DND-41 (cell line): ENCODE measurements at regions not wholly inside any gene's neighbourhood (a gene's known extent, or its start where the extent isn't known, plus 50 kb on each side); places are given as distances from the start of the nearest gene placed in this dataset.

Experiments used
- ATAC-seq: fragments of 200-7000 bp; cut with Tn5 transposase; 3 replicates; pipeline ENCODE4 v1.9.1; 2021; ENCODE audit warnings: low read depth; ENCODE audit not compliant: insufficient read depth
- DNase-seq: peaks from one replicate; pipeline ENCODE4 v3.0.0-alpha.2; 2020
- H2AFZ ChIP-seq: 2 replicates; pipeline ENCODE4 v1.6.0; 2012; ENCODE audit warnings: low read depth, low read length
- H3K27ac ChIP-seq: 2 replicates; pipeline ENCODE4 v1.5.1; 2012; ENCODE audit warnings: low read length, inconsistent platforms
- H3K27me3 ChIP-seq: fragments of 200-600 bp; sonication (generic); 2 replicates; pipeline ENCODE4 v1.6.0; 2012; ENCODE audit warnings: low read length, mild to moderate bottlenecking, inconsistent platforms; ENCODE audit not compliant: insufficient read depth, poor library complexity
- H3K36me3 ChIP-seq: 2 replicates; pipeline ENCODE4 v1.5.1; 2012; ENCODE audit warnings: low read length, inconsistent platforms; ENCODE audit not compliant: insufficient read depth
- H3K4me1 ChIP-seq: 2 replicates; pipeline ENCODE4 v1.5.1; 2012; ENCODE audit warnings: mild to moderate bottlenecking, low read length; ENCODE audit not compliant: insufficient read depth
- H3K4me2 ChIP-seq: 2 replicates; pipeline ENCODE4 v1.6.0; 2012; ENCODE audit warnings: mild to moderate bottlenecking, moderate library complexity, low read length, inconsistent platforms; ENCODE audit not compliant: insufficient read depth
- H3K4me3 ChIP-seq, 2 experiments: fragments of 200-600 bp in 1 of 2; shearing (Covaris generic) in 1 of 2; 2 replicates each; pipeline ENCODE4 v1.5.1; 2012 to 2016; ENCODE audit warnings: inconsistent platforms in 2 of 2, low read length in 2 of 2, mild to moderate bottlenecking in 2 of 2, low read depth in 1 of 2, moderate library complexity in 1 of 2
- H3K79me2 ChIP-seq: 2 replicates; pipeline ENCODE4 v1.6.0; 2012; ENCODE audit warnings: low read length, inconsistent platforms; ENCODE audit not compliant: insufficient read depth
- H3K9ac ChIP-seq: 2 replicates; pipeline ENCODE4 v1.6.0; 2012; ENCODE audit warnings: low read depth, mild to moderate bottlenecking, inconsistent platforms, low read length, moderate library complexity
- H3K9me3 ChIP-seq: 2 replicates; pipeline ENCODE4 v1.5.1; 2012; ENCODE audit warnings: low read length, moderate library complexity, mild to moderate bottlenecking, inconsistent platforms; ENCODE audit not compliant: insufficient read depth, severe bottlenecking
- H4K20me1 ChIP-seq: 2 replicates; pipeline ENCODE4 v1.6.0; 2012; ENCODE audit warnings: low read length; ENCODE audit not compliant: insufficient read depth
- CTCF ChIP-seq: IDR thresholded peaks from 2 replicates; pipeline ENCODE4 v1.5.1; 2012; ENCODE audit warnings: borderline replicate concordance, low read length, moderate library complexity, mild to moderate bottlenecking; ENCODE audit not compliant: poor library complexity, severe bottlenecking; ENCODE audit errors: extremely low read depth
- EZH2 ChIP-seq: IDR thresholded peaks from 3 replicates; pipeline ENCODE4 v1.6.1; 2012; ENCODE audit warnings: borderline replicate concordance, low read depth, mild to moderate bottlenecking, moderate library complexity, low read length, inconsistent platforms; ENCODE audit not compliant: severe bottlenecking

- no peaks in the 10 kb centered on the region for H3K9me3 ChIP-seq
- DNase-seq (no peak), ATAC-seq (no peak)
- H3K4me1 ChIP-seq = peaks cover 6% of the 10 kb centered on the region
- H2AFZ ChIP-seq = no peak overlapping the region
- no peak overlapping the region for H3K4me3 ChIP-seq
- no peak overlapping the region for H3K4me2 ChIP-seq
- no peaks in the 10 kb centered on the region for H3K27me3 ChIP-seq
- no peaks in the 10 kb centered on the region for H3K79me2 ChIP-seq
- no peak overlapping the region for H3K9ac ChIP-seq
- H4K20me1 ChIP-seq = no peaks in the 10 kb centered on the region
- no peak overlapping the region for H3K27ac ChIP-seq
- no peak for TF ChIP-seq EZH2
- TF ChIP-seq CTCF = no peak
- no peaks in the 10 kb centered on the region for H3K36me3 ChIP-seq
Measured at GRCh38 chr20:23206995-23207394, 120.9 kb upstream of the CD93 start.

GRCh38 chr20:23206061-23206460, 119.9 kb upstream of the CD93 start:
- no peak for TF ChIP-seq CTCF
- no peak for TF ChIP-seq EZH2
- Histone ChIP-seq H3K79me2 (no peaks in the 10 kb centered on the region), H3K4me2 (no peak overlapping the region), H3K27ac (no peak overlapping the region), H3K4me1 (no peaks in the 10 kb centered on the region), H3K9me3 (no peaks in the 10 kb centered on the region), H4K20me1 (no peaks in the 10 kb centered on the region), H2AFZ (no peak overlapping the region), H3K9ac (no peak overlapping the region), H3K4me3 (no peak overlapping the region), H3K36me3 (no peaks in the 10 kb centered on the region), H3K27me3 (no peaks in the 10 kb centered on the region)
- ATAC-seq (no peak), DNase-seq (no peak)

GRCh38 chr20:23205611-23206041, 119.5 kb upstream of the CD93 start:
- Histone ChIP-seq H3K4me1 (no peaks in the 10 kb centered on the region), H3K27ac (no peak overlapping the region), H3K36me3 (no peaks in the 10 kb centered on the region), H3K79me2 (no peaks in the 10 kb centered on the region), H3K9ac (no peak overlapping the region), H3K4me2 (no peak overlapping the region), H2AFZ (no peak overlapping the region), H3K4me3 (no peak overlapping the region), H3K9me3 (no peaks in the 10 kb centered on the region), H3K27me3 (no peaks in the 10 kb centered on the region), H4K20me1 (no peaks in the 10 kb centered on the region)
- DNase-seq (no peak), ATAC-seq (no peak)
- TF ChIP-seq EZH2 (no peak), CTCF (no peak)

GRCh38 chr20:23205211-23205610, 119.1 kb upstream of the CD93 start:
- no peak overlapping the region for H2AFZ ChIP-seq
- no peak overlapping the region for H3K4me3 ChIP-seq
- H3K27ac ChIP-seq = no peak overlapping the region
- H3K4me1 ChIP-seq = no peaks in the 10 kb centered on the region
- H3K36me3 ChIP-seq = no peaks in the 10 kb centered on the region
- H3K9ac ChIP-seq = no peak overlapping the region
- H3K79me2 ChIP-seq = no peaks in the 10 kb centered on the region
- H3K27me3 ChIP-seq = no peaks in the 10 kb centered on the region
- no peak for DNase-seq
- TF ChIP-seq CTCF (no peak), EZH2 (no peak)
- no peaks in the 10 kb centered on the region for H4K20me1 ChIP-seq
- no peak for ATAC-seq
- no peak overlapping the region for H3K4me2 ChIP-seq
- no peaks in the 10 kb centered on the region for H3K9me3 ChIP-seq
